Endothelial cell (in vitro differentiated cells): ENCODE measurements at regions not wholly inside any gene's neighbourhood (a gene's known extent, or its start where the extent isn't known, plus 50 kb on each side); places are given as distances from the start of the nearest gene placed in this dataset.

Experiments
- DNase-seq: peaks from one replicate; pipeline ENCODE4 v3.0.0; 2021; ENCODE audit warnings: low spot score
- H3K27ac Mint-ChIP-seq: one replicate; pipeline ENCODE4 v1.8.0; 2021; ENCODE audit warnings: mixed read lengths, inconsistent platforms; ENCODE audit not compliant: unreplicated experiment
- H3K27me3 Mint-ChIP-seq: one replicate; pipeline ENCODE4 v1.8.0; 2021; ENCODE audit warnings: mild to moderate bottlenecking, moderate library complexity, mixed read lengths, inconsistent platforms; ENCODE audit not compliant: unreplicated experiment
- H3K36me3 Mint-ChIP-seq: one replicate; pipeline ENCODE4 v1.8.0; 2021; ENCODE audit warnings: mild to moderate bottlenecking, low read depth, mixed read lengths, inconsistent platforms; ENCODE audit not compliant: unreplicated experiment
- H3K4me1 Mint-ChIP-seq: one replicate; pipeline ENCODE4 v1.8.0; 2021; ENCODE audit warnings: mild to moderate bottlenecking, mixed read lengths, inconsistent platforms; ENCODE audit not compliant: unreplicated experiment
- H3K4me3 Mint-ChIP-seq: one replicate; pipeline ENCODE4 v1.8.0; 2021; ENCODE audit warnings: mild to moderate bottlenecking, mixed read lengths, inconsistent platforms; ENCODE audit not compliant: unreplicated experiment
- H3K9me3 Mint-ChIP-seq: one replicate; pipeline ENCODE4 v1.8.0; 2021; ENCODE audit warnings: mixed read lengths, inconsistent platforms; ENCODE audit not compliant: unreplicated experiment
- CTCF ChIP-seq: fragments of 200-600 bp; sonication (generic); IDR thresholded peaks from one replicate; pipeline ENCODE4 v1.5.0; 2021; ENCODE audit warnings: antibody characterized with exemption; ENCODE audit not compliant: unreplicated experiment

- no peak for TF ChIP-seq CTCF
- no peaks in the 10 kb centered on the region for H3K36me3 Mint-ChIP-seq
- H3K4me3 Mint-ChIP-seq: no peak overlapping the region
- H3K4me1 Mint-ChIP-seq: peaks cover 27% of the 10 kb centered on the region
- H3K9me3 Mint-ChIP-seq: peaks cover 4% of the 10 kb centered on the region
- H3K27ac Mint-ChIP-seq: peak overlapping the region; percentile 31
- no peaks in the 10 kb centered on the region for H3K27me3 Mint-ChIP-seq
- no peak for DNase-seq
Observed at GRCh38 chr2:213233438-213234330, 50.6 kb upstream of the SPAG16 start.
